HL-60 (cell line): ENCODE measurements at regions not wholly inside any gene's neighbourhood (a gene's known extent, or its start where the extent isn't known, plus 50 kb on each side); places are given as distances from the start of the nearest gene placed in this dataset.

ENCODE experiments used
- CTCF ChIP-seq: IDR thresholded peaks from one replicate; pipeline ENCODE4 v1.5.1; 2011; ENCODE audit warnings: low read length, control low read depth, inconsistent platforms; ENCODE audit not compliant: insufficient read depth
- GABPA ChIP-seq: IDR thresholded peaks from 2 replicates; pipeline ENCODE4 v1.6.1; 2012; ENCODE audit warnings: low read depth

DNA sequence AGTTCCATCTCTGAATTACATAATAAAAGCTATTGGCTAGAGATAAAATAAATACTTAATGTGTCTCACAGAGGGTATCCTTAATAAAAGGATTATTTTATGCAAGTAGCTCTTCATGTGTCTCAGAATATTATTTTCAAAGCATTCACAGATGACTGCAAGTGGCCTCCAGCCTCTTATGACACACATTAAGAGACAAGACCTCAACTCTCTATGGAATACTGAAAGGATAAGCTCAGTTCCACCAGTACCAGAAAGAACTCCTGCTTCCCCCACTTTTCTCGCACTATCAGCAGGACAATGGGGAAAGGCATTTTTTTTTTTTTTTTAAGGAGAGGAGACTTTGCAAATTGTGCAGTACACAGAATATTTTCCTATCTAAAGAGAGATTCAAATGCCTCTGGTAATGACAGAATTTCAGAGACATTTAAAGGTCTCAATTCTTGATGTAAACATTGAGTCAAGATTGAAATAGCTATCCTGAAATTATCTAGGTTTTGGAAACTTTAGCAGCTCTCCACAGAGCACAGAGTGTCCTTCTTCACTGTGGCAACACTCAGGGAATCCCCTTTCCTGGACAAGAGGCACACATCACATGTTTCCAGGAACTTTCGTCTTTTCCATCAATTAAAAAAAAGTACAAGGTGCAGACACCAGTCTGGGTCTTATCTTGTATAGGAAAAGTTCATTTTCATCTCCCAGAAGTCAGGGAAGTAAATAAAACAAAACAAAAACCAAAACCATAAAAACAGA, 122.0 kb upstream of the ANK3 start:
- TF ChIP-seq CTCF = no peak
- no peak for TF ChIP-seq GABPA
